Chondrocyte (in vitro differentiated cells): ENCODE measurements at regions not wholly inside any gene's neighbourhood (a gene's known extent, or its start where the extent isn't known, plus 50 kb on each side); places are given as distances from the start of the nearest gene placed in this dataset.

Experiments
- DNase-seq: peaks from one replicate; pipeline ENCODE4 v3.0.0; 2021; ENCODE audit warnings: mixed read lengths, low spot score
- H3K27ac Mint-ChIP-seq: one replicate; pipeline ENCODE4 v1.8.0; 2021; ENCODE audit warnings: mild to moderate bottlenecking, moderate library complexity, mixed read lengths; ENCODE audit not compliant: unreplicated experiment
- H3K27me3 Mint-ChIP-seq: 2 replicates; pipeline ENCODE4 v1.8.0; 2021; ENCODE audit warnings: low read depth, mixed read lengths
- H3K36me3 Mint-ChIP-seq: 2 replicates; pipeline ENCODE4 v1.8.0; 2021; ENCODE audit warnings: low read depth, mixed read lengths
- H3K4me1 Mint-ChIP-seq: 2 replicates; pipeline ENCODE4 v1.8.0; 2021; ENCODE audit warnings: low read depth, mild to moderate bottlenecking, mixed read lengths
- H3K4me3 Mint-ChIP-seq: one replicate; pipeline ENCODE4 v1.8.0; 2021; ENCODE audit warnings: mild to moderate bottlenecking, moderate library complexity, mixed read lengths; ENCODE audit not compliant: unreplicated experiment
- H3K9me3 Mint-ChIP-seq: 2 replicates; pipeline ENCODE4 v1.8.0; 2021; ENCODE audit warnings: low read depth, mixed read lengths
- TF ChIP-seq, protein P1 (sequence below): fragments of 200-600 bp; sonication (generic); IDR thresholded peaks from 2 replicates; pipeline ENCODE4 v1.5.0; 2021; ENCODE audit warnings: antibody characterized with exemption, mild to moderate bottlenecking, moderate library complexity

DNA sequence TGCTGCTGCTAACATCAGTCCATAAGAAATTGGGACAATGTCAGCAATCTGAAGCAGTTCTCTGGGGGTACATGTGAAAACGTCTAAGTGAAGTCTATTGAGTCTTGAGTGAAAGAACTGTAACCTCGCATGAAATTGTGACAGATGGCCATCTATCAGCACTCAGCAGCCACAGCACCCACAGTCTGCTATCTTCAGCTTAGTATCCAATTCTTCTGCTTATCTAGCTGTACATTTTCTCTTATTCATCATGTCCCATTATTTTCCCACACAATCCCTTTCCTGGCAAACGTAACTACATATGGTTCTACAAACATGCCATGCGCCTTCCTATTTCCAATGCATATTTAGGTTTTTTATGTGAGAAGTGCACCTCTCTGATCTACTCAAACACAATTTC is 629.7 kb downstream of the NTRK3 start:
- H3K9me3 Mint-ChIP-seq, result peaks cover 3% of the 10 kb centered on the region
- DNase-seq, result no peak
- TF ChIP-seq, protein P1, sequence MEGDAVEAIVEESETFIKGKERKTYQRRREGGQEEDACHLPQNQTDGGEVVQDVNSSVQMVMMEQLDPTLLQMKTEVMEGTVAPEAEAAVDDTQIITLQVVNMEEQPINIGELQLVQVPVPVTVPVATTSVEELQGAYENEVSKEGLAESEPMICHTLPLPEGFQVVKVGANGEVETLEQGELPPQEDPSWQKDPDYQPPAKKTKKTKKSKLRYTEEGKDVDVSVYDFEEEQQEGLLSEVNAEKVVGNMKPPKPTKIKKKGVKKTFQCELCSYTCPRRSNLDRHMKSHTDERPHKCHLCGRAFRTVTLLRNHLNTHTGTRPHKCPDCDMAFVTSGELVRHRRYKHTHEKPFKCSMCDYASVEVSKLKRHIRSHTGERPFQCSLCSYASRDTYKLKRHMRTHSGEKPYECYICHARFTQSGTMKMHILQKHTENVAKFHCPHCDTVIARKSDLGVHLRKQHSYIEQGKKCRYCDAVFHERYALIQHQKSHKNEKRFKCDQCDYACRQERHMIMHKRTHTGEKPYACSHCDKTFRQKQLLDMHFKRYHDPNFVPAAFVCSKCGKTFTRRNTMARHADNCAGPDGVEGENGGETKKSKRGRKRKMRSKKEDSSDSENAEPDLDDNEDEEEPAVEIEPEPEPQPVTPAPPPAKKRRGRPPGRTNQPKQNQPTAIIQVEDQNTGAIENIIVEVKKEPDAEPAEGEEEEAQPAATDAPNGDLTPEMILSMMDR, result no peak
- H3K4me3 Mint-ChIP-seq, result no peak overlapping the region
- no peaks in the 10 kb centered on the region for H3K4me1 Mint-ChIP-seq
- no peak overlapping the region for H3K27ac Mint-ChIP-seq
- H3K36me3 Mint-ChIP-seq, result no peaks in the 10 kb centered on the region
- peaks cover 4% of the 10 kb centered on the region for H3K27me3 Mint-ChIP-seq

DNA sequence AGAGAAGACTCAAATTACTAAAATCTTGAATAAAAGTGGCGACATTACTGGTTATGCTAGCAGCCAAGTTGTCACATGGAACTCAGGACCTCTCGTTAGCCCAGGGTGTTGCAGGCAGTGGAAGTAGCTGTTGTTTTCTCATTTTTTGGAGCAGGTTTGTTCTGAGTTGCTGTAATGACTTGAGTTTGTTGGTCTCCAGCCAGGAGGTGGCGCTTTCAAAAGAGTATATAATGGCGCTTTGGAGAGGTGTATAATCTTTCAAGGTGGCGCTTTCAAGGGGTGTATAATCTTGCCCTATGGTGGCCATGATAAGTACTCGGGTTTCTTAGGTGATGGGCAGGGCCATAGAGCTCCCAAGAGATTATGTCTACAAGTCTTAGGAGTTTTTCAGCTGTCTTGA is 632.7 kb downstream of the NTRK3 start:
- TF ChIP-seq, protein P1, result no peak
- Mint-ChIP-seq H3K36me3 (no peaks in the 10 kb centered on the region), H3K9me3 (no peaks in the 10 kb centered on the region), H3K4me1 (peaks cover 2% of the 10 kb centered on the region), H3K4me3 (no peak overlapping the region), H3K27me3 (peaks cover 2% of the 10 kb centered on the region), H3K27ac (no peak overlapping the region)
- DNase-seq, result no peak

DNA sequence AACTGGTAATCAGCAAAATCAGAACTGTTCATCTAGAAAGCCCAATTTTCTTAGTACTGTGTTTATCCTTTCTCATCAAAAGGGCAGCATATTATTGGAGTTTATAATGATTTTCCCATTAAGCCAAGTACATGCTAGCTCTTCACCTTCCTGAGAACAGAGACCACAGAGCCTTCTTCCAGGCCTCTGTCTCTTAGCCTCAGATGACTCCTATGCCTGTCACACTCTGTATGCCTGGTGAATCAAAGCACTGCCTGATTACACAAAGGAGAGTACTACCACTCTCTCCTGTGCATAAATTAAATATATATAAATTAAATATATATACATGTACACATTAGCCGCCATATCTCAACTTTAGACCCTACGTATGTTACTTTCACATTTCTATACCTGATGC is 636.1 kb downstream of the NTRK3 start:
- H3K9me3 Mint-ChIP-seq, result no peaks in the 10 kb centered on the region

DNA sequence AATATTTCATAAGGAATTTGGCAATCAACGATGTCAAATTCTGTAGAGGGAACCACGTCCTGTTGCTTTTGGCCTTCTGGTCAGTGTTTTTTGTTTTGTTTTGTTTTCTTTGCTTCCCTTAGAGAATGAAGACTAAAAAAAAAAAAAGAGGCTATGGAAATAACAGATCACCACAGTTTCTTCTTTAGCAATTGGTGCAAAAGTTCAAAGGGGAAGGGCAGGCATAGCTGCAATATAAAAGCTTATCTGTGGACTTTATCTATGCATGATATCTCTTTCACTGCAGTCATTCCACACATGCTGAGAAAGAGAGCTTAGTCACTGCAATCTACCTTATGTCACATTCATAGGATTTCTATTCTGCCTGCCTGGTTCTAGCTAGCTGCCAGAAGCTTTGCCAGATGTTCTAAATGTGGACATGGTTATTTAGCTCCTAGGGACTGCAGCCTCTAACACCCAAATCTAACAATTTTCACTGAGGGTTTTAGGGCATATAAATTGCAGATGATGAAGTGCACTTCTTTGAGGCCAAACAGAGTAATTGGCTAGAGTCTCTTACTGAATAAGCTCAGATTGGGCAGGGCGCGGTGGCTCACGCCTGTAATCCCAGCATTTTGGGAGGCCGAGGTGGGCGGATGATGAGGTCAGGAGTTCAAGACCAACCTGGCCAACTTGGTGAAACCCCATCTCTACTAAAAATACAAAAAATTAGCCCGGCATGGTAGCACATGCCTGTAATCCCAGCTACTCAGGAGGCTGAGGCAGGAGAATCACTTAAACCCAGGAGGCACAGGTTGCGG is 637.2 kb downstream of the NTRK3 start:
- Mint-ChIP-seq H3K27me3 (peaks cover 2% of the 10 kb centered on the region), H3K4me3 (no peak overlapping the region), H3K4me1 (peaks cover 5% of the 10 kb centered on the region), H3K27ac (no peak overlapping the region), H3K9me3 (no peaks in the 10 kb centered on the region), H3K36me3 (no peaks in the 10 kb centered on the region)
- no peak for DNase-seq
- TF ChIP-seq, protein P1, result no peak

More for the DNA sequence above, 636.1 kb downstream of the NTRK3 start:
- Mint-ChIP-seq H3K4me1 (peaks cover 5% of the 10 kb centered on the region), H3K36me3 (no peaks in the 10 kb centered on the region), H3K27me3 (peaks cover 2% of the 10 kb centered on the region), H3K27ac (no peak overlapping the region), H3K4me3 (no peak overlapping the region)
- DNase-seq, result no peak
- TF ChIP-seq, protein P1, result no peak

DNA sequence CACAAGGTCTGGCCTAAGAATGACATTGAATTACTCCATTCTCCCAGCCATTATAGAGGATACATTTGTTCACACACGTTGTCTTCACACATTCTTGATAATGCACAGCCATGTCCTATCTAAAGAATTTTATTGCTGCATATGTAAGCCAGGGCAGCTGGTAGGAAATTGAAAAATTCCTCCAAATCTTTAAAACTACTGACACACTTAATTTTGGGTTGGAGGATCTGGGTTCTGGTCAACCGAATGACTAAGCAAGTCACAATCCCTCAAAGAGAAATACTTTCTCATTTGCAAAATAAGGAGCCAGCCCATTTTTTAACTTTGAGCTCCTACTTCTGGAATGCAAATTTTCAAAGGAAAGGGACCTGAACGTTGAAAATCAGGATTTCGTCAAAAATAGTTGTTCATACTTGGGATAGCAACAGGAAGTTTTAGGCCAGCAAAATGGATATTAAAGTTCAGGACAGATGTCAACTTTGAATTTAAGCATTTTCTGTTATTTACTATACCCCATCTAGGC is 638.3 kb downstream of the NTRK3 start:
- no peak for DNase-seq
- no peak overlapping the region for H3K4me3 Mint-ChIP-seq
- no peaks in the 10 kb centered on the region for H3K9me3 Mint-ChIP-seq

More for the DNA sequence above, 638.3 kb downstream of the NTRK3 start:
- peaks cover 7% of the 10 kb centered on the region for H3K27me3 Mint-ChIP-seq
- no peaks in the 10 kb centered on the region for H3K36me3 Mint-ChIP-seq
- TF ChIP-seq, protein P1, result no peak
- H3K27ac Mint-ChIP-seq, result no peak overlapping the region
- H3K4me1 Mint-ChIP-seq, result peaks cover 5% of the 10 kb centered on the region
